ENCODE measurements at regions not wholly inside any gene's neighbourhood (a gene's known extent, or its start where the extent isn't known, plus 50 kb on each side); places are given as distances from the start of the nearest gene placed in this dataset.

DNA sequence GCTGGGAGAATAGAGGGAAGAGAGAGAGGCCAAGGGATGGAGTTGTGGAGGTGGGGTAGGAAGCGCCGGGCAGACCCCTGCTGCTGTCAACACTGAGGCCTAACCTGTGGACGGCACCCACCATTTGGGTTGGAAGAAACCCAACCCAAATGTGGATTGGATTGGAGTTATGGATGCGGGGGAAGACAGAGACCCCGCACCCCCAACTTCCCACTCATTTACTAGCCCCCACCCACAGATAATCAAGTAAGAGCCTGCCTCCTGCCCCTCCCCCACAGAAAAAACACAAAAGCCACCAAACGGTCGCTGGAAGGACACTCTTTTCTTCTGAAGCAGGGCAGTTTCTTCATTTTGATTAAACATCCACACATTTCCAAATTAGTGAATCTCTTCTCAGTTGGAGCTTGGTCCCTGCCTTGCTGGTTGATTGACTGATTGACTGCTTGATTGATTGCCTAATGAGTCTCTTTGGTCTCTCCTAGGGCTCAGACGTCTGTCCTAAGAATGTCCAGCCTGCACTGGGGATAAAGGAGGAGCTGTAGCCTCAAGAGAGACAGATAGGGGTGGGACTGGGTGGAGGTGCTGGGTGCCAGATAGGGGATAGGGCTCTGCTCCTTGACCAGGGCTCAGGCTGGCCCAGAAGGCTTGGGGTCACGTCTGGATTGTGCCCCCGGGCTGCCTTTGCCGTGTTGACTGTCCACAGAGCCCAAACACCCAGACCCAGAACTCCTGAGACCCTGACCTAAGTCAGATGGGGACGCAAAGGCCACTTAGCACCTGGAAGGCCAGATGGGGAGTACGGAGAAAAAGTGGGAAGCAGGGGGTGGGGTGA, 74.9 kb upstream of the FOXP4 start:
- Histone ChIP-seq H2AK9ac (replicated peaks; ENCODE audit: low read depth, low read length, poor library complexity) (no peak overlapping the region), H3K4me1 (ENCODE audit: control insufficient read depth, insufficient read depth, low read length) (0 out of 2 replicates have a peak, but pooled peaks cover 2% of the 10 kb centered on the region), H3K27ac (ENCODE audit: insufficient read depth, low read length) (no peak overlapping the region), H3K14ac (replicated peaks; ENCODE audit: low read depth, low read length) (no peak overlapping the region), H3K36me3 (ENCODE audit: control insufficient read depth, insufficient read depth, low read length) (no peaks in the 10 kb centered on the region), H3K4me2 (ENCODE audit: low read depth, low read length) (no peak overlapping the region), H3K79me1 (ENCODE audit: low read depth in 1 of 2, low read length in 2 of 2) (no peaks in the 10 kb centered on the region), H2AK5ac (ENCODE audit: low read depth, low read length) (no peak overlapping the region), H3K9ac (ENCODE audit: low read depth, low read length) (no peak overlapping the region), H3K4me3 (ENCODE audit: insufficient read depth, low read depth, low read length) (no peak overlapping the region), H4K20me1 (ENCODE audit: insufficient read depth, low read length) (no peaks in the 10 kb centered on the region; the same call in 1 of the 2 replicates), H2BK15ac (ENCODE audit: low read depth, low read length) (no peak overlapping the region), H2AFZ (replicated peaks; ENCODE audit: low read length, poor library complexity) (no peak overlapping the region), H2BK5ac (ENCODE audit: low read depth, low read length, poor library complexity, severe bottlenecking) (no peak overlapping the region), H4K5ac (ENCODE audit: low read depth, low read length) (no peak overlapping the region), H4K8ac (ENCODE audit: low read depth in 2 of 2, low read length in 2 of 2) (no peak overlapping the region), H3K23ac (ENCODE audit: low read depth, low read length) (no peak overlapping the region), H3K9me1 (ENCODE audit: insufficient read depth, low read length) (no peaks in the 10 kb centered on the region), H3K56ac (ENCODE audit: extremely low read depth, insufficient read depth, low read length) (no peak overlapping the region), H3K27me3 (ENCODE audit: control insufficient read depth, insufficient read depth, low read length) (peaks cover 50% of the 10 kb centered on the region), H2BK20ac (ENCODE audit: low read depth, low read length) (no peak overlapping the region; the same call in 1 of the 2 replicates), H3K4ac (ENCODE audit: low read depth, low read length) (no peak overlapping the region), H3K9me3 (ENCODE audit: control insufficient read depth, insufficient read depth, low read length) (no peaks in the 10 kb centered on the region; the same call in 1 of the 2 replicates), H3K18ac (ENCODE audit: low read depth, low read length) (no peak overlapping the region), H2BK120ac (ENCODE audit: low read depth, low read length) (no peak overlapping the region), H4K91ac (ENCODE audit: insufficient read depth, low read depth, low read length) (no peak overlapping the region)
- ATAC-seq (ENCODE audit: low read depth) (no peak), DNase-seq (no peak)
- ChIA-PET CTCF (no interaction called here), POLR2A (ENCODE audit: unreplicated experiment) (no interaction called here)
- 100% methylated on average over 1 of the region's 13 CpGs; no CpG with 5 or more reads in 1 of the 2 experiments for WGBS, 2 experiments (ENCODE audit: extremely low coverage in 2 of 2, insufficient read length in 1 of 2)
- in situ Hi-C loops (cut with MboI; ENCODE audit: low sequenced_read_pairs): no loop called here
- no TSS peak for BruUV-seq (replicated peaks)
- dilution Hi-C loops (cut with HindIII; ENCODE audit: low sequenced_read_pairs, unreplicated experiment): no loop called here
- intact Hi-C loops (cut with micrococcal nuclease): no loop called here
- TF ChIP-seq BHLHE40 (IDR thresholded peaks at IDR 0.05; ENCODE audit: low read depth, low read length) (no peak), MAZ (IDR thresholded peaks at IDR 0.05; ENCODE audit: borderline replicate concordance, low read depth, low read length) (no peak), CEBPB (IDR thresholded peaks at IDR 0.05; ENCODE audit: low read depth, low read length) (no peak), MXI1 (IDR thresholded peaks at IDR 0.05; ENCODE audit: borderline replicate concordance, low read depth, low read length) (no peak), SMC3 (IDR thresholded peaks at IDR 0.05; ENCODE audit: low read depth, low read length) (no peak), CHD1 (IDR thresholded peaks at IDR 0.05; ENCODE audit: low read depth, low read length) (no peak), FOS (IDR thresholded peaks at IDR 0.05; ENCODE audit: low read depth, low read length) (no peak), RAD21 (IDR thresholded peaks at IDR 0.05; ENCODE audit: low read length) (no peak), POLR2A (IDR thresholded peaks at IDR 0.05; ENCODE audit: low read depth, low read length) (no peak), NFE2L2 (IDR thresholded peaks at IDR 0.05; ENCODE audit: low read depth, low read length) (no peak), MAFK (IDR thresholded peaks at IDR 0.05; ENCODE audit: low read depth, low read length) (no peak), RFX5 (IDR thresholded peaks at IDR 0.05; ENCODE audit: low read depth, low read length) (no peak)
- TF ChIP-seq, protein P1, sequence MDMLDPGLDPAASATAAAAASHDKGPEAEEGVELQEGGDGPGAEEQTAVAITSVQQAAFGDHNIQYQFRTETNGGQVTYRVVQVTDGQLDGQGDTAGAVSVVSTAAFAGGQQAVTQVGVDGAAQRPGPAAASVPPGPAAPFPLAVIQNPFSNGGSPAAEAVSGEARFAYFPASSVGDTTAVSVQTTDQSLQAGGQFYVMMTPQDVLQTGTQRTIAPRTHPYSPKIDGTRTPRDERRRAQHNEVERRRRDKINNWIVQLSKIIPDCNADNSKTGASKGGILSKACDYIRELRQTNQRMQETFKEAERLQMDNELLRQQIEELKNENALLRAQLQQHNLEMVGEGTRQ (IDR thresholded peaks at IDR 0.05; ENCODE audit: low read depth, low read length): no peak
- TF ChIP-seq, protein P2, sequence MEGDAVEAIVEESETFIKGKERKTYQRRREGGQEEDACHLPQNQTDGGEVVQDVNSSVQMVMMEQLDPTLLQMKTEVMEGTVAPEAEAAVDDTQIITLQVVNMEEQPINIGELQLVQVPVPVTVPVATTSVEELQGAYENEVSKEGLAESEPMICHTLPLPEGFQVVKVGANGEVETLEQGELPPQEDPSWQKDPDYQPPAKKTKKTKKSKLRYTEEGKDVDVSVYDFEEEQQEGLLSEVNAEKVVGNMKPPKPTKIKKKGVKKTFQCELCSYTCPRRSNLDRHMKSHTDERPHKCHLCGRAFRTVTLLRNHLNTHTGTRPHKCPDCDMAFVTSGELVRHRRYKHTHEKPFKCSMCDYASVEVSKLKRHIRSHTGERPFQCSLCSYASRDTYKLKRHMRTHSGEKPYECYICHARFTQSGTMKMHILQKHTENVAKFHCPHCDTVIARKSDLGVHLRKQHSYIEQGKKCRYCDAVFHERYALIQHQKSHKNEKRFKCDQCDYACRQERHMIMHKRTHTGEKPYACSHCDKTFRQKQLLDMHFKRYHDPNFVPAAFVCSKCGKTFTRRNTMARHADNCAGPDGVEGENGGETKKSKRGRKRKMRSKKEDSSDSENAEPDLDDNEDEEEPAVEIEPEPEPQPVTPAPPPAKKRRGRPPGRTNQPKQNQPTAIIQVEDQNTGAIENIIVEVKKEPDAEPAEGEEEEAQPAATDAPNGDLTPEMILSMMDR (conservative IDR thresholded peaks at IDR 0.05; ENCODE audit: low read depth, low read length): no peak
- TF ChIP-seq, protein P3, sequence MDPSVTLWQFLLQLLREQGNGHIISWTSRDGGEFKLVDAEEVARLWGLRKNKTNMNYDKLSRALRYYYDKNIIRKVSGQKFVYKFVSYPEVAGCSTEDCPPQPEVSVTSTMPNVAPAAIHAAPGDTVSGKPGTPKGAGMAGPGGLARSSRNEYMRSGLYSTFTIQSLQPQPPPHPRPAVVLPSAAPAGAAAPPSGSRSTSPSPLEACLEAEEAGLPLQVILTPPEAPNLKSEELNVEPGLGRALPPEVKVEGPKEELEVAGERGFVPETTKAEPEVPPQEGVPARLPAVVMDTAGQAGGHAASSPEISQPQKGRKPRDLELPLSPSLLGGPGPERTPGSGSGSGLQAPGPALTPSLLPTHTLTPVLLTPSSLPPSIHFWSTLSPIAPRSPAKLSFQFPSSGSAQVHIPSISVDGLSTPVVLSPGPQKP (IDR thresholded peaks at IDR 0.05; ENCODE audit: borderline replicate concordance, low read depth, low read length): no peak

All from IMR-90 (cell line).